Thoracic aorta (tissue), 2 donors: ENCODE measurements at regions not wholly inside any gene's neighbourhood (a gene's known extent, or its start where the extent isn't known, plus 50 kb on each side); places are given as distances from the start of the nearest gene placed in this dataset.

Experiments
- ATAC-seq: fragments of 150-250 bp; one replicate; pipeline ENCODE4 v1.8.0; 2017; ENCODE audit warnings: low read depth; ENCODE audit not compliant: insufficient number of reproducible peaks, low FRiP score
- DNase-seq: peaks from one replicate; pipeline ENCODE4 v3.0.0-alpha.2; 2020; ENCODE audit warnings: low spot score
- H3K27ac ChIP-seq, 2 donors: fragments of 200-600 bp; sonication (generic); 1 replicate in 1 of 2; 2 replicates in 1 of 2; pipeline ENCODE4 v1.5.1; 2016; ENCODE audit warnings: mild to moderate bottlenecking in 2 of 2, moderate library complexity in 2 of 2
- H3K27me3 ChIP-seq: fragments of 200-600 bp; sonication (generic); replicated peaks from 2 replicates; pipeline ENCODE4 v1.6.0; 2016; ENCODE audit warnings: mild to moderate bottlenecking; ENCODE audit not compliant: insufficient read depth
- H3K36me3 ChIP-seq: fragments of 200-600 bp; sonication (generic); one replicate; pipeline ENCODE4 v1.5.1; 2016
- H3K4me1 ChIP-seq, 2 donors: fragments of 200-600 bp; sonication (generic); 1 replicate in 1 of 2; 2 replicates in 1 of 2; pipeline versions ENCODE4 v1.5.1 to v1.6.0; 2016; ENCODE audit warnings: low read depth in 2 of 2, mild to moderate bottlenecking in 1 of 2; ENCODE audit not compliant: control insufficient read depth in 1 of 2
- H3K4me3 ChIP-seq: fragments of 200-600 bp; sonication (generic); 2 replicates; pipeline ENCODE4 v1.5.1; 2016; ENCODE audit warnings: mild to moderate bottlenecking
- H3K9me3 ChIP-seq: fragments of 200-600 bp; sonication (generic); 2 replicates; pipeline ENCODE4 v1.5.1; 2016
- TF ChIP-seq, protein P1 (sequence below): fragments of 200-600 bp; sonication (generic); IDR thresholded peaks from one replicate; pipeline ENCODE4 v1.5.1; 2019; ENCODE audit warnings: antibody characterized with exemption

DNA sequence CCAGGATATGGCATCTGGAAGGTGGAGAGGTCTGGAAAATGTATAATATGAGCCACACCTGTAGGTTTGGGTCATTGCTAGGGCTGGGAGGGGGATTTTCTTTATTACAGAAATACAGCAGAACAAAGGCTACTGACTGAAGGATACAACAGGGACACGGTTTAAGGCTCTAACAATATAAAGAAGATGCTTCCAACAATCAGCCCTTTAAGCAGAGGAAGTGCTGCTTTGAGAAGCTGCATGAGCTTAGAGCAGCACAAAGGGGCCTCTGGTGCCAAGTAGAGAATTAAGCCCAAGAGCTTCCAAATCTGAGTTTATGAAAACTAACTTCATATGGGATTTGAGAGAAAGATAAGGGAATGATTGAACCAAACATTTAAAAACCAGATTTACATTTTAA is 174.5 kb upstream of the RMP24 start:
- H3K36me3 ChIP-seq, result no peaks in the 10 kb centered on the region

GRCh38 chr18:35803551-35803950 is 168.9 kb upstream of the RMP24 start:
- no peaks in the 10 kb centered on the region for H3K27me3 ChIP-seq
- H3K4me1 ChIP-seq, result no peaks in the 10 kb centered on the region
- H3K4me3 ChIP-seq, result no peak overlapping the region
- H3K36me3 ChIP-seq, result no peaks in the 10 kb centered on the region
- TF ChIP-seq, protein P1, sequence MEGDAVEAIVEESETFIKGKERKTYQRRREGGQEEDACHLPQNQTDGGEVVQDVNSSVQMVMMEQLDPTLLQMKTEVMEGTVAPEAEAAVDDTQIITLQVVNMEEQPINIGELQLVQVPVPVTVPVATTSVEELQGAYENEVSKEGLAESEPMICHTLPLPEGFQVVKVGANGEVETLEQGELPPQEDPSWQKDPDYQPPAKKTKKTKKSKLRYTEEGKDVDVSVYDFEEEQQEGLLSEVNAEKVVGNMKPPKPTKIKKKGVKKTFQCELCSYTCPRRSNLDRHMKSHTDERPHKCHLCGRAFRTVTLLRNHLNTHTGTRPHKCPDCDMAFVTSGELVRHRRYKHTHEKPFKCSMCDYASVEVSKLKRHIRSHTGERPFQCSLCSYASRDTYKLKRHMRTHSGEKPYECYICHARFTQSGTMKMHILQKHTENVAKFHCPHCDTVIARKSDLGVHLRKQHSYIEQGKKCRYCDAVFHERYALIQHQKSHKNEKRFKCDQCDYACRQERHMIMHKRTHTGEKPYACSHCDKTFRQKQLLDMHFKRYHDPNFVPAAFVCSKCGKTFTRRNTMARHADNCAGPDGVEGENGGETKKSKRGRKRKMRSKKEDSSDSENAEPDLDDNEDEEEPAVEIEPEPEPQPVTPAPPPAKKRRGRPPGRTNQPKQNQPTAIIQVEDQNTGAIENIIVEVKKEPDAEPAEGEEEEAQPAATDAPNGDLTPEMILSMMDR, result no peak
- ATAC-seq (no peak), DNase-seq (no peak)
- H3K9me3 ChIP-seq, result no peaks in the 10 kb centered on the region
- no peak overlapping the region for H3K27ac ChIP-seq

More for the DNA sequence above, 174.5 kb upstream of the RMP24 start:
- Histone ChIP-seq H3K9me3 (no peaks in the 10 kb centered on the region), H3K4me3 (no peak overlapping the region), H3K27me3 (no peaks in the 10 kb centered on the region), H3K4me1 (no peaks in the 10 kb centered on the region), H3K27ac (no peak overlapping the region)
- no peak for ATAC-seq
- DNase-seq, result no peak
- TF ChIP-seq, protein P1, result no peak

DNA sequence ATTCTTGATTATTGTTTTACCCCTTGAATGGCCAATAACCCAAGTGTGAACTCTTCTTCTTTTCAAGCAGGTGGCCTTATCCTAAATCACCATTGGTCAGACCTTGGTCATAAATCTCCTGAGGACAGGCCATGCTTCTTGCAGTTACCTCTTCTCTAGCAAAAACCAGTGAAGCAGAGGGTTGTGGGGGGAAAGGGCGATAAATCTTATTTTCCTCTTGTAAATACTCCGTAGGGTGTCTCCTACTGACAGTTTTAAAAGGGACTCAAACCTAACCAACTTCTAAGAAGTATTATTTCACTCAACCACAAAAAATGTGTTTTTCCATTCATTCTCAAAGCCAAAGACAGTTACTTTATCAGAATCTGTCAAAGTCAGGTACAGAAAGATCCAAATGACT is 168.1 kb upstream of the RMP24 start:
- Histone ChIP-seq H3K27me3 (no peaks in the 10 kb centered on the region), H3K4me1 (no peaks in the 10 kb centered on the region), H3K9me3 (no peaks in the 10 kb centered on the region), H3K27ac (no peak overlapping the region), H3K4me3 (no peak overlapping the region), H3K36me3 (no peaks in the 10 kb centered on the region)
- DNase-seq, result no peak
- TF ChIP-seq, protein P1, result no peak
- no peak for ATAC-seq

DNA sequence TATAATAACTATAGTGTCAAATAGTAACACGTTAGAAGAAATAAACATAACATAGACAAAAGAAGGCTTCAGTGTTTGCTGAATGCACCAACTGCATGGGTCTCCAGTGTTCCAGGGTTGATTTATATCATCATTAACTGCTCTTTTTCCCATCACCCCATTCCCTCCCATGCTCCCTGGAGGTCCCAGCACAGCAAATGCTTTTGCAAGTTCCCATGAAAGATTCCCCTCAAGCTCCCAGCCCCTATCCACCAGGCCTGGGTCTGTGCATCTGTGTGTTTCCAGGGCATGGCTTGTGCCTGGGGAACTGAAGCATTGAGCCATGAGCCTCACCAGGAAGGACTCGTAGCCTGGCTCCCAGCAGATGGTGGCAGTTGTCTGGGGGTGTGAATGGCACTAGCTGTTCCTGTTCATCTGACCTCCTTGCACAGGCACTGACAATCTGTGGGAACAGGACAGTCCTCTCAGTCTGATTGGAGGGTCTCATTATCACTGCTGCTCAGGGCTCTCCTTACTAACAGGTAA is 164.6 kb upstream of the RMP24 start:
- DNase-seq, result no peak
- no peaks in the 10 kb centered on the region for H3K4me1 ChIP-seq
- TF ChIP-seq, protein P1, result no peak
- H3K27ac ChIP-seq, result no peak overlapping the region
- no peak overlapping the region for H3K4me3 ChIP-seq
- H3K36me3 ChIP-seq, result no peaks in the 10 kb centered on the region
- ATAC-seq, result no peak
- no peaks in the 10 kb centered on the region for H3K9me3 ChIP-seq
- H3K27me3 ChIP-seq, result no peaks in the 10 kb centered on the region

DNA sequence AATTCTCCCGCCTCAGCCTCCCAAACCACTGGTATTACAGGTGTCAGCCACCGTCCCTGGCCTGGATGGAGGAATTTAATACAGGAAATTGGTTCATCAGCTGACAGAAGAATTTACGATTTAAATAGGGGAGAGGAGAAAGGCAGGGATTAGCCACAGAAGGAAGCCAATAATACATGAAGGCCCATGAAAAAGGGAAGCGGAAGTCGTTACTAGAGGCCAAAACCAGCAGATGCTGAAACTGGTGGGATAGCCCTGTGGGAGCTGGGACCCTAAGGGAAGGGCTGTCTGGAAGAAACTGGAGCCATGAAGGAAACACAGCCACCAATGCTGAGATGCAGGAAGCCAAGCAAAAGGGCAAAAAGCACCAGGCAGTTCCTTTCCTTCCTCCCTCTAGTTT is 163.7 kb upstream of the RMP24 start:
- ATAC-seq, result no peak
- no peak for DNase-seq
- Histone ChIP-seq H3K9me3 (no peaks in the 10 kb centered on the region), H3K4me3 (no peak overlapping the region), H3K27me3 (no peaks in the 10 kb centered on the region), H3K27ac (no peak overlapping the region), H3K36me3 (no peaks in the 10 kb centered on the region), H3K4me1 (no peaks in the 10 kb centered on the region)
- TF ChIP-seq, protein P1, result no peak
